K562 (cell line): ENCODE measurements at regions not wholly inside any gene's neighbourhood (a gene's known extent, or its start where the extent isn't known, plus 50 kb on each side); places are given as distances from the start of the nearest gene placed in this dataset.

Experiments
- FIP1L1 ChIP-seq: fragments of 200-400 bp; formaldehyde crosslinking; IDR thresholded peaks from 2 replicates; pipeline ENCODE4 v1.6.1; 2018; ENCODE audit warnings: mild to moderate bottlenecking, low read depth, low read length; ENCODE audit not compliant: poor library complexity, severe bottlenecking
- POLR2AphosphoS5 ChIP-seq: IDR thresholded peaks from 2 replicates; pipeline ENCODE4 v1.6.1; 2011; ENCODE audit warnings: mild to moderate bottlenecking, low read depth, low read length, moderate library complexity; ENCODE audit not compliant: control insufficient read depth, insufficient read depth
- TCF7L2 ChIP-seq: fragments of 150-350 bp; IDR thresholded peaks from 2 replicates; pipeline ENCODE4 v1.6.1; 2016; ENCODE audit warnings: low read depth, mild to moderate bottlenecking, low read length, moderate library complexity

DNA sequence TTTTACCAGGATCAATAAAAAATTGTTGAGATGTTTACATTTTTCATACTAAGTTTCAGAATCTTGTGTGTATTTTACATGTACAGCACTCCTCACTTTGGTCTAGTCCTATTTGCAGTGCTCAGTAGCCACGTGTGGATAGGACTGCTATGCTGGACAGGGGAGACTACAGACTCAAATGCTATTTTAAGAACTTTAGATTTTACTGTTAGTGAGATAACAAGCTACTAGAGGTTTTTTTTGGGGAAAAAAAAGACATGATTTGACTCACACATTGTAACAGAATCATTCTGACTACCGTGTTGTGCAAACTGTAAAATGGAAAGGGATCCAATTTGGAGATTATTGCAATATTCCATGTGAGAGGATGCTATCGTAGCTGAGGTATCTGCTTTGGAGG is 418.9 kb upstream of the PRMT6 start:
- TF ChIP-seq POLR2AphosphoS5: no peak
- no peak for TF ChIP-seq TCF7L2
- no peak for TF ChIP-seq FIP1L1
